WTC11 (cell line): ENCODE measurements at regions not wholly inside any gene's neighbourhood (a gene's known extent, or its start where the extent isn't known, plus 50 kb on each side); places are given as distances from the start of the nearest gene placed in this dataset.

ENCODE experiments used
- ATAC-seq: fragments of 200-7000 bp; cut with Tn5 transposase; 2 replicates; pipeline ENCODE4 v1.10.0; 2021; ENCODE audit warnings: mild to moderate bottlenecking, moderate library complexity
- CTCF ChIA-PET: fragments of 300-600 bp; sonication (Branson Sonifier 250); formaldehyde crosslinking; loops from one replicate; lab custom pipeline; 2021; ENCODE audit warnings: antibody characterized with exemption; lab: Charles Lee
- POLR2A ChIA-PET: fragments of 350-600 bp; sonication (Branson Sonifier 250); formaldehyde crosslinking; loops from one replicate; lab custom pipeline; 2021; ENCODE audit warnings: antibody characterized with exemption; lab: Charles Lee
- DNase-seq: peaks from one replicate; pipeline ENCODE4 v3.0.0; 2021; ENCODE audit warnings: low spot score
- H3K27ac Mint-ChIP-seq: 2 replicates; pipeline ENCODE4 v1.8.0; 2021; ENCODE audit warnings: mixed read lengths
- H3K27me3 Mint-ChIP-seq: 2 replicates; pipeline ENCODE4 v1.8.0; 2021; ENCODE audit warnings: low read depth, mild to moderate bottlenecking, moderate library complexity, mixed read lengths
- H3K36me3 Mint-ChIP-seq: 2 replicates; pipeline ENCODE4 v1.8.0; 2021; ENCODE audit warnings: mixed read lengths
- H3K4me1 Mint-ChIP-seq: 2 replicates; pipeline ENCODE4 v1.8.0; 2022; ENCODE audit warnings: mixed read lengths
- H3K4me3 Mint-ChIP-seq: 2 replicates; pipeline ENCODE4 v1.8.0; 2021; ENCODE audit warnings: mild to moderate bottlenecking, moderate library complexity, mixed read lengths
- H3K9me3 Mint-ChIP-seq: 2 replicates; pipeline ENCODE4 v1.8.0; 2021; ENCODE audit warnings: mixed read lengths
- ATF1 ChIP-seq: sonication (generic); formaldehyde crosslinking; IDR thresholded peaks from 2 replicates; pipeline ENCODE4 v1.8.1; 2023; ENCODE audit warnings: mild to moderate bottlenecking, moderate library complexity, missing genetic modification reagents
- E2F4 ChIP-seq: sonication (generic); formaldehyde crosslinking; IDR thresholded peaks from 2 replicates; pipeline ENCODE4 v1.8.1; 2022; ENCODE audit warnings: low read depth, mild to moderate bottlenecking, moderate library complexity, missing genetic modification reagents, borderline replicate concordance
- FOXJ3 ChIP-seq: sonication (generic); formaldehyde crosslinking; IDR thresholded peaks from 2 replicates; pipeline ENCODE4 v1.9.0; 2021; ENCODE audit warnings: missing genetic modification reagents, mild to moderate bottlenecking, borderline replicate concordance
- GABPB1 ChIP-seq: sonication (generic); formaldehyde crosslinking; IDR thresholded peaks from 2 replicates; pipeline ENCODE4 v1.8.1; 2023; ENCODE audit warnings: mild to moderate bottlenecking, missing genetic modification reagents
- GTF2I ChIP-seq: fragments of 250-450 bp; sonication (Bioruptor Pico); conservative IDR thresholded peaks from 2 replicates; pipeline ENCODE4 v1.4.0; 2021; ENCODE audit warnings: mild to moderate bottlenecking
- NFATC4 ChIP-seq: fragments of 250-450 bp; sonication (Bioruptor Pico); IDR thresholded peaks from 2 replicates; pipeline ENCODE4 v1.9.0; 2021; ENCODE audit warnings: mild to moderate bottlenecking
- NR3C1 ChIP-seq: sonication (generic); formaldehyde crosslinking; conservative IDR thresholded peaks from 2 replicates; pipeline ENCODE4 v1.8.1; 2023; ENCODE audit warnings: low read depth, mild to moderate bottlenecking, missing genetic modification reagents
- RORB ChIP-seq: fragments of 250-450 bp; sonication (Bioruptor Pico); IDR thresholded peaks from 2 replicates; pipeline ENCODE4 v1.9.0; 2021; ENCODE audit warnings: mild to moderate bottlenecking
- TP53 ChIP-seq: sonication (generic); formaldehyde crosslinking; IDR thresholded peaks from 2 replicates; pipeline ENCODE4 v1.8.1; 2023; ENCODE audit warnings: mild to moderate bottlenecking, missing genetic modification reagents
- ZNF281 ChIP-seq: sonication (generic); formaldehyde crosslinking; IDR thresholded peaks from 2 replicates; pipeline ENCODE4 v1.8.0; 2023; ENCODE audit warnings: mild to moderate bottlenecking, missing genetic modification reagents
- ZNF423 ChIP-seq: fragments of 250-450 bp; sonication (Bioruptor Pico); IDR thresholded peaks from 2 replicates; pipeline ENCODE4 v2.1.2; 2022; ENCODE audit warnings: mild to moderate bottlenecking, moderate library complexity
- ZSCAN18 ChIP-seq: fragments of 250-450 bp; sonication (Bioruptor Pico); IDR thresholded peaks from 2 replicates; pipeline ENCODE4 v2.1.2; 2022; ENCODE audit warnings: mild to moderate bottlenecking, moderate library complexity
- TF ChIP-seq, protein P1 (sequence below): sonication (generic); formaldehyde crosslinking; IDR thresholded peaks from 2 replicates; pipeline ENCODE4 v1.8.1; 2022; ENCODE audit warnings: low read depth, missing genetic modification reagents, borderline replicate concordance
- TF ChIP-seq, protein P2 (sequence below): sonication (generic); formaldehyde crosslinking; IDR thresholded peaks from 2 replicates; pipeline ENCODE4 v1.8.1; 2023; ENCODE audit warnings: mild to moderate bottlenecking, moderate library complexity, missing genetic modification reagents
- TF ChIP-seq, protein P3 (sequence below): fragments of 250-450 bp; sonication (Bioruptor Pico); IDR thresholded peaks from 2 replicates; pipeline ENCODE4 v1.8.0; 2021; ENCODE audit warnings: mild to moderate bottlenecking
- TF ChIP-seq, protein P4 (sequence below): sonication (generic); formaldehyde crosslinking; IDR thresholded peaks from 2 replicates; pipeline ENCODE4 v1.8.1; 2023; ENCODE audit warnings: mild to moderate bottlenecking, missing genetic modification reagents
- TF ChIP-seq, protein P5 (sequence below): sonication (generic); formaldehyde crosslinking; IDR thresholded peaks from 2 replicates; pipeline ENCODE4 v1.8.1; 2023; ENCODE audit warnings: mild to moderate bottlenecking, missing genetic modification reagents, moderate library complexity

DNA sequence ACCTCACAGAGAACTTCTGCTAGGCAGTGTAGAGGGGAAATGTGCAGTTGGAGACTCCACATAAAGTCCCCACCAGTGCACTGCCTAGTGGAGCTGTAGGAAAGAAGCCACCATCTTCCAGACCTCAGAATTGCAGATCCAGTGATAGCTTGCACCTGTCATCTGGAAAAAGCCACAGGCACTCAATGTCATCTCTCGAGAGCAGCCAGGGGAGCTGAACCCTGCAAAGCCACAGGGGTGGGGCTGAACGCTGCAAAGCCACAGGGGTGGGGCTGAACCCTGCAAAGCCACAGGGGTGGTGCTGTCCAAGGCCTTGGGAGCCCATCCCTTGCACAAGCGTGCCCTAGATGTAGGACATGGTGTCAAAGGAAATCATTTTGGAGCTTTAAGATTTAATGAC is 1226.3 kb downstream of the PCDH7 start:
- Mint-ChIP-seq H3K27me3 (no peaks in the 10 kb centered on the region), H3K27ac (no peak overlapping the region), H3K4me3 (no peak overlapping the region), H3K36me3 (no peaks in the 10 kb centered on the region), H3K4me1 (no peaks in the 10 kb centered on the region), H3K9me3 (no peaks in the 10 kb centered on the region)
- ChIA-PET POLR2A (no interaction called here), CTCF (no interaction called here)
- ATAC-seq = no peak
- no peak for DNase-seq
- TF ChIP-seq, protein P1, sequence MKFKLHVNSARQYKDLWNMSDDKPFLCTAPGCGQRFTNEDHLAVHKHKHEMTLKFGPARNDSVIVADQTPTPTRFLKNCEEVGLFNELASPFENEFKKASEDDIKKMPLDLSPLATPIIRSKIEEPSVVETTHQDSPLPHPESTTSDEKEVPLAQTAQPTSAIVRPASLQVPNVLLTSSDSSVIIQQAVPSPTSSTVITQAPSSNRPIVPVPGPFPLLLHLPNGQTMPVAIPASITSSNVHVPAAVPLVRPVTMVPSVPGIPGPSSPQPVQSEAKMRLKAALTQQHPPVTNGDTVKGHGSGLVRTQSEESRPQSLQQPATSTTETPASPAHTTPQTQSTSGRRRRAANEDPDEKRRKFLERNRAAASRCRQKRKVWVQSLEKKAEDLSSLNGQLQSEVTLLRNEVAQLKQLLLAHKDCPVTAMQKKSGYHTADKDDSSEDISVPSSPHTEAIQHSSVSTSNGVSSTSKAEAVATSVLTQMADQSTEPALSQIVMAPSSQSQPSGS (CRISPR knock-in tag) = no peak
- TF ChIP-seq RORB (CRISPR knock-in tag) (no peak), ZSCAN18 (CRISPR knock-in tag) (no peak), ATF1 (CRISPR knock-in tag) (no peak), GTF2I (CRISPR knock-in tag) (no peak), TP53 (no peak), FOXJ3 (CRISPR knock-in tag) (no peak), ZNF423 (CRISPR knock-in tag) (no peak), GABPB1 (CRISPR knock-in tag) (no peak), E2F4 (CRISPR knock-in tag) (no peak), NFATC4 (CRISPR knock-in tag) (no peak), ZNF281 (CRISPR knock-in tag) (no peak), NR3C1 (no peak)
- TF ChIP-seq, protein P2, sequence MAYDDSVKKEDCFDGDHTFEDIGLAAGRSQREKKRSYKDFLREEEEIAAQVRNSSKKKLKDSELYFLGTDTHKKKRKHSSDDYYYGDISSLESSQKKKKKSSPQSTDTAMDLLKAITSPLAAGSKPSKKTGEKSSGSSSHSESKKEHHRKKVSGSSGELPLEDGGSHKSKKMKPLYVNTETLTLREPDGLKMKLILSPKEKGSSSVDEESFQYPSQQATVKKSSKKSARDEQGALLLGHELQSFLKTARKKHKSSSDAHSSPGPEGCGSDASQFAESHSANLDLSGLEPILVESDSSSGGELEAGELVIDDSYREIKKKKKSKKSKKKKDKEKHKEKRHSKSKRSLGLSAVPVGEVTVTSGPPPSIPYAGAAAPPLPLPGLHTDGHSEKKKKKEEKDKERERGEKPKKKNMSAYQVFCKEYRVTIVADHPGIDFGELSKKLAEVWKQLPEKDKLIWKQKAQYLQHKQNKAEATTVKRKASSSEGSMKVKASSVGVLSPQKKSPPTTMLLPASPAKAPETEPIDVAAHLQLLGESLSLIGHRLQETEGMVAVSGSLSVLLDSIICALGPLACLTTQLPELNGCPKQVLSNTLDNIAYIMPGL = no peak
- TF ChIP-seq, protein P3, sequence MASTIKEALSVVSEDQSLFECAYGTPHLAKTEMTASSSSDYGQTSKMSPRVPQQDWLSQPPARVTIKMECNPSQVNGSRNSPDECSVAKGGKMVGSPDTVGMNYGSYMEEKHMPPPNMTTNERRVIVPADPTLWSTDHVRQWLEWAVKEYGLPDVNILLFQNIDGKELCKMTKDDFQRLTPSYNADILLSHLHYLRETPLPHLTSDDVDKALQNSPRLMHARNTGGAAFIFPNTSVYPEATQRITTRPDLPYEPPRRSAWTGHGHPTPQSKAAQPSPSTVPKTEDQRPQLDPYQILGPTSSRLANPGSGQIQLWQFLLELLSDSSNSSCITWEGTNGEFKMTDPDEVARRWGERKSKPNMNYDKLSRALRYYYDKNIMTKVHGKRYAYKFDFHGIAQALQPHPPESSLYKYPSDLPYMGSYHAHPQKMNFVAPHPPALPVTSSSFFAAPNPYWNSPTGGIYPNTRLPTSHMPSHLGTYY (CRISPR knock-in tag) = no peak
- TF ChIP-seq, protein P4, sequence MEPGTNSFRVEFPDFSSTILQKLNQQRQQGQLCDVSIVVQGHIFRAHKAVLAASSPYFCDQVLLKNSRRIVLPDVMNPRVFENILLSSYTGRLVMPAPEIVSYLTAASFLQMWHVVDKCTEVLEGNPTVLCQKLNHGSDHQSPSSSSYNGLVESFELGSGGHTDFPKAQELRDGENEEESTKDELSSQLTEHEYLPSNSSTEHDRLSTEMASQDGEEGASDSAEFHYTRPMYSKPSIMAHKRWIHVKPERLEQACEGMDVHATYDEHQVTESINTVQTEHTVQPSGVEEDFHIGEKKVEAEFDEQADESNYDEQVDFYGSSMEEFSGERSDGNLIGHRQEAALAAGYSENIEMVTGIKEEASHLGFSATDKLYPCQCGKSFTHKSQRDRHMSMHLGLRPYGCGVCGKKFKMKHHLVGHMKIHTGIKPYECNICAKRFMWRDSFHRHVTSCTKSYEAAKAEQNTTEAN (CRISPR knock-in tag) = no peak
- TF ChIP-seq, protein P5, sequence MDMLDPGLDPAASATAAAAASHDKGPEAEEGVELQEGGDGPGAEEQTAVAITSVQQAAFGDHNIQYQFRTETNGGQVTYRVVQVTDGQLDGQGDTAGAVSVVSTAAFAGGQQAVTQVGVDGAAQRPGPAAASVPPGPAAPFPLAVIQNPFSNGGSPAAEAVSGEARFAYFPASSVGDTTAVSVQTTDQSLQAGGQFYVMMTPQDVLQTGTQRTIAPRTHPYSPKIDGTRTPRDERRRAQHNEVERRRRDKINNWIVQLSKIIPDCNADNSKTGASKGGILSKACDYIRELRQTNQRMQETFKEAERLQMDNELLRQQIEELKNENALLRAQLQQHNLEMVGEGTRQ (CRISPR knock-in tag) = no peak
